ENCODE measurements at regions not wholly inside any gene's neighbourhood (a gene's known extent, or its start where the extent isn't known, plus 50 kb on each side); places are given as distances from the start of the nearest gene placed in this dataset.

GRCh38 chr11:70671611-70672010, 273.3 kb downstream of the CTTN start:
- Histone ChIP-seq H4K20me1 (replicated peaks; ENCODE audit: control insufficient read depth, insufficient read depth, low read length) (0 out of 2 replicates have a peak, but pooled peaks cover 11% of the 10 kb centered on the region), H3K9ac (ENCODE audit: insufficient read depth in 1 of 2, low read depth in 2 of 2, low read length in 2 of 2) (no peak overlapping the region), H3K4me3 (no peak overlapping the region), H3K9me3 (replicated peaks; ENCODE audit: control insufficient read depth, insufficient read depth, low read depth, low read length) (no peaks in the 10 kb centered on the region), H2AFZ (ENCODE audit: low read depth, low read length) (no peak overlapping the region), H3K79me2 (ENCODE audit: control insufficient read depth, insufficient read depth, low read length) (no peaks in the 10 kb centered on the region), H3K36me3 (ENCODE audit: control insufficient read depth, insufficient read depth, low read length) (no peaks in the 10 kb centered on the region), H3K4me2 (ENCODE audit: insufficient read depth, low read length) (no peak overlapping the region), H3K27ac (ENCODE audit: extremely low read depth, low read depth, low read length) (no peak overlapping the region), H3K9me1 (ENCODE audit: control insufficient read depth, insufficient read depth, low read length) (no peaks in the 10 kb centered on the region), H3K4me1 (replicated peaks in 1 of 2; ENCODE audit: control insufficient read depth in 2 of 2, insufficient read depth in 2 of 2, low read length in 2 of 2) (no peaks in the 10 kb centered on the region), H3K27me3 (ENCODE audit: control insufficient read depth in 2 of 2, insufficient read depth in 2 of 2, low read length in 2 of 2) (peaks cover 13 to 59% of the 10 kb centered on the region in 2 experiments; a peak in 4 of 5 replicates)
- intact Hi-C loops (cut with micrococcal nuclease), result no loop called here
- in situ Hi-C loops (cut with MboI), result no loop called here
- FAIRE-seq, result no peak
- ChIA-PET CTCF (ENCODE audit: low intra/inter-chr PET ratio) (no interaction called here), POLR2A (interaction anchor here (0.6 to 0.8 kb wide), 3 partner anchors 10 to 724 kb away, joined by 3 read pairs; no protein-coding TSS in a partner anchor)
- no TSS peak for BruUV-seq (replicated peaks)
- WGBS (ENCODE audit: insufficient coverage, low coverage, missing lambda C conversion rate), result 0% methylated on average over 5 of the region's 5 CpGs
- no peak for ATAC-seq
- DNase-seq (ENCODE audit: extremely low read depth in 1 of 4, low spot score in 3 of 4), result no peak
- no peak for TF ChIP-seq RHOXF2B (CRISPR knock-in tag; conservative IDR thresholded peaks at IDR 0.05)
- no peak for TF ChIP-seq ZNF184 (CRISPR knock-in tag; IDR thresholded peaks at IDR 0.05)
- no peak for TF ChIP-seq ZNF780A (CRISPR knock-in tag; IDR thresholded peaks at IDR 0.05)
- no peak for TF ChIP-seq CHCHD3 (CRISPR knock-in tag; IDR thresholded peaks at IDR 0.05)
- no peak for TF ChIP-seq AFF4 (CRISPR knock-in tag; IDR thresholded peaks at IDR 0.05)

Data from K562 (cell line).